Smooth muscle cell (in vitro differentiated cells): ENCODE measurements at regions not wholly inside any gene's neighbourhood (a gene's known extent, or its start where the extent isn't known, plus 50 kb on each side); places are given as distances from the start of the nearest gene placed in this dataset.
A peak's percentile ranks its signal among the peaks of the same experiment; 100 is the strongest.

Experiments used
- DNase-seq: peaks from one replicate; lab custom pipeline; 2025; ENCODE audit not compliant: unreplicated experiment; lab: John Stamatoyannopoulos, UW
- H2AFZ ChIP-seq: fragments of 200-600 bp; sonication (generic); 2 replicates; pipeline ENCODE4 v1.6.0; 2016; ENCODE audit warnings: antibody characterized with exemption, low read depth, mild to moderate bottlenecking
- H3F3A ChIP-seq: fragments of 200-600 bp; sonication (generic); 2 replicates; pipeline ENCODE4 v1.6.0; 2017; ENCODE audit warnings: antibody characterized with exemption, low read depth
- H3K27ac ChIP-seq: fragments of 200-600 bp; sonication (generic); 2 replicates; pipeline ENCODE4 v1.5.1; 2016; ENCODE audit warnings: low read depth, mild to moderate bottlenecking
- H3K27me3 ChIP-seq: fragments of 200-600 bp; sonication (generic); 2 replicates; pipeline ENCODE4 v1.6.1; 2016; ENCODE audit warnings: low read depth, mild to moderate bottlenecking
- H3K36me3 ChIP-seq: fragments of 200-600 bp; sonication (generic); 2 replicates; pipeline ENCODE4 v1.5.1; 2016; ENCODE audit warnings: low read depth
- H3K4me1 ChIP-seq: fragments of 200-600 bp; sonication (generic); 2 replicates; pipeline ENCODE4 v1.5.1; 2016; ENCODE audit warnings: low read depth
- H3K4me2 ChIP-seq: fragments of 200-600 bp; sonication (generic); 2 replicates; pipeline ENCODE4 v1.6.0; 2016; ENCODE audit warnings: mild to moderate bottlenecking
- H3K4me3 ChIP-seq: fragments of 200-600 bp; sonication (generic); 2 replicates; pipeline ENCODE4 v1.5.1; 2016; ENCODE audit warnings: mild to moderate bottlenecking
- H3K79me2 ChIP-seq: fragments of 200-600 bp; sonication (generic); 2 replicates; pipeline ENCODE4 v1.6.0; 2016; ENCODE audit warnings: low read depth, mild to moderate bottlenecking
- H3K9ac ChIP-seq: fragments of 200-600 bp; sonication (generic); 2 replicates; pipeline ENCODE4 v1.6.0; 2016; ENCODE audit warnings: low read depth
- H3K9me3 ChIP-seq: fragments of 200-600 bp; sonication (generic); replicated peaks from 2 replicates; pipeline ENCODE4 v1.5.1; 2016; ENCODE audit warnings: low read depth
- H4K20me1 ChIP-seq: fragments of 200-600 bp; sonication (generic); 2 replicates; pipeline ENCODE4 v1.6.0; 2016; ENCODE audit warnings: low read depth
- CTCF ChIP-seq: fragments of 200-600 bp; sonication (generic); IDR thresholded peaks from 2 replicates; pipeline ENCODE4 v1.5.1; 2017; ENCODE audit warnings: borderline replicate concordance, mild to moderate bottlenecking, antibody characterized with exemption; ENCODE audit not compliant: insufficient read depth, poor library complexity, severe bottlenecking
- WGBS: methylation state at CpG from one replicate; pipeline ENCODE4 v1.1.7; 2016; ENCODE audit warnings: low lambda C conversion rate; 5-methylcytosine and 5-hydroxymethylcytosine counted together

- WGBS, result 59% methylated on average over 5 of the region's 5 CpGs
- Histone ChIP-seq H3K36me3 (no peaks in the 10 kb centered on the region), H2AFZ (no peak overlapping the region), H3K9me3 (no peaks in the 10 kb centered on the region), H3K4me2 (no peak overlapping the region), H3K4me1 (peaks cover 21% of the 10 kb centered on the region), H3K27ac (peak overlapping the region; percentile 90), H3K9ac (no peak overlapping the region), H4K20me1 (no peaks in the 10 kb centered on the region), H3K4me3 (no peak overlapping the region), H3F3A (no peaks in the 10 kb centered on the region), H3K27me3 (no peaks in the 10 kb centered on the region), H3K79me2 (no peaks in the 10 kb centered on the region)
- no peak for DNase-seq
- TF ChIP-seq CTCF, result no peak
Measured at GRCh38 chr3:102092617-102093466, 243.5 kb downstream of the NFKBIZ start.

GRCh38 chr3:102094506-102094905, 245.2 kb downstream of the NFKBIZ start:
- no peaks in the 10 kb centered on the region for H3K27me3 ChIP-seq
- H4K20me1 ChIP-seq, result no peaks in the 10 kb centered on the region
- no peak overlapping the region for H3K9ac ChIP-seq
- peaks cover 9% of the 10 kb centered on the region for H3K4me1 ChIP-seq
- no peak overlapping the region for H3K27ac ChIP-seq
- no peak for TF ChIP-seq CTCF
- no peaks in the 10 kb centered on the region for H3K79me2 ChIP-seq
- H3K4me2 ChIP-seq, result no peak overlapping the region
- no peak overlapping the region for H3K4me3 ChIP-seq
- no peak for DNase-seq
- no peaks in the 10 kb centered on the region for H3F3A ChIP-seq
- H3K9me3 ChIP-seq, result no peaks in the 10 kb centered on the region
- no peaks in the 10 kb centered on the region for H3K36me3 ChIP-seq
- H2AFZ ChIP-seq, result peak overlapping the region; percentile 19

GRCh38 chr3:102095383-102095782, 246.1 kb downstream of the NFKBIZ start:
- no peak overlapping the region for H3K9ac ChIP-seq
- no peak for DNase-seq
- no peak overlapping the region for H3K27ac ChIP-seq
- no peaks in the 10 kb centered on the region for H3K9me3 ChIP-seq
- H3F3A ChIP-seq, result no peaks in the 10 kb centered on the region
- no peak overlapping the region for H3K4me3 ChIP-seq
- no peaks in the 10 kb centered on the region for H4K20me1 ChIP-seq
- H3K36me3 ChIP-seq, result no peaks in the 10 kb centered on the region
- H2AFZ ChIP-seq, result peak overlapping the region; percentile 9
- no peaks in the 10 kb centered on the region for H3K27me3 ChIP-seq
- 92% methylated on average over 1 of the region's 1 CpG for WGBS
- TF ChIP-seq CTCF, result no peak
- peaks cover 2% of the 10 kb centered on the region for H3K4me1 ChIP-seq
- H3K79me2 ChIP-seq, result no peaks in the 10 kb centered on the region
- no peak overlapping the region for H3K4me2 ChIP-seq

- Histone ChIP-seq H4K20me1 (no peaks in the 10 kb centered on the region), H3K27ac (no peak overlapping the region), H3K4me1 (no peaks in the 10 kb centered on the region), H3K27me3 (no peaks in the 10 kb centered on the region), H3K79me2 (no peaks in the 10 kb centered on the region), H3K4me3 (no peak overlapping the region), H3K9ac (no peak overlapping the region), H3K9me3 (no peaks in the 10 kb centered on the region), H2AFZ (no peak overlapping the region), H3K36me3 (no peaks in the 10 kb centered on the region), H3F3A (no peaks in the 10 kb centered on the region), H3K4me2 (no peak overlapping the region)
- TF ChIP-seq CTCF, result no peak
- 92% methylated on average over 2 of the region's 2 CpGs for WGBS
- no peak for DNase-seq
Measured at GRCh38 chr3:102096066-102096465, 246.8 kb downstream of the NFKBIZ start.
